HEK293T (cell line): ENCODE measurements at regions not wholly inside any gene's neighbourhood (a gene's known extent, or its start where the extent isn't known, plus 50 kb on each side); places are given as distances from the start of the nearest gene placed in this dataset.

Experiments used
- SP1 ChIP-seq: fragments of 450-650 bp; IDR thresholded peaks from 2 replicates; pipeline ENCODE4 v1.6.1; 2017
- SUZ12 ChIP-seq: fragments of 450-650 bp; IDR thresholded peaks from 2 replicates; pipeline ENCODE4 v1.6.1; 2016; ENCODE audit warnings: mild to moderate bottlenecking

- TF ChIP-seq SP1 (no peak), SUZ12 (no peak)
Measured at GRCh38 chr15:62681939-62682896, 360.3 kb upstream of the TPM1 start.
